NCI-H128 (cell line): ENCODE measurements at regions not wholly inside any gene's neighbourhood (a gene's known extent, or its start where the extent isn't known, plus 50 kb on each side); places are given as distances from the start of the nearest gene placed in this dataset.
"Not testable (repeated sequence)": the region's sequence is repeated elsewhere in the genome, so short reads cannot be mapped to it uniquely, and the experiment has no call there.

Experiments
- DNase-seq: peaks from one replicate; lab custom pipeline; 2025; ENCODE audit not compliant: unreplicated experiment; lab: John Stamatoyannopoulos, UW

DNA sequence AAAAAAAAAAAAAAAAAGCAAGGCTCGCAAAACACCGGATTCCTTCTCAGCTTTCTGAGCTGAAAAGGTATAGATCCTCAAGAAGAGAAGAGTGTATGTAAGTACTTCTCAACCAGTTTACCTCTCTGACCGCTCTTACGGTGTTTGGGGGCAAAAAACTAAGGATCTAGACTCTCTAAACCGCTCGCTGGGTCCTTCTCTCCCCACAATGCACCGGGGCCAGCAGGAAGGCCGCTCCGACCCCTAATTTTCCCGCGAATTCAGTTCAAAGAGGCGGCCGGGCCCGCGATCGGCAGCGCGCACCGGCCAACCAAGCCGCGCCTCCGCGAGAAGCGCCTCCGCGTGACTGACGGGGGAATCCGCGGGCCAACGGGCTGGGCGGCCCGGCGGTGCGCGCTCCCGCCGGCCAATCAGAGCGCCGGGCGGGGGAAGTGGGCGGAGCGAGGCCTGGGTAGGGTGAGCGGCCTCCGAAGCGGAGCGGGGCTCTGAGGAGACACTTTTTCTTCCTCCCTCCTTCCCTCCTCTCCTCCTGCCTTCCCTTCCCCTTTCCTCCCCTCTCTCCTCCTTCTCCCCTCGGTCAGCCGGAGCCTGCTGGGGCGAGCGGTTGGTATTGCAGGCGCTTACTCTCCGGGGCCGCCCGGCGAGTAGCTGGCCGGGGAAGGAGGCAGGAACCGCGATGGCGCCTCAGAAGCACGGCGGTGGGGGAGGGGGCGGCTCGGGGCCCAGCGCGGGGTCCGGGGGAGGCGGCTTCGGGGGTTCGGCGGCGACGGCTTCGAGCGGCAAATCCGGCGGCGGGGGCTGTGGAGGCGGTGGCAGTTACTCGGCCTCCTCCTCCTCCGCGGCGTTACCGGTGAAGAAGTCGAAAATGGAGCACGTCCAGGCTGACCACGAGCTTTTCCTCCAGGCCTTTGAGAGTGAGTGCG is 93.0 kb downstream of the CRLF3 start:
- not testable (repeated sequence) for DNase-seq

DNA sequence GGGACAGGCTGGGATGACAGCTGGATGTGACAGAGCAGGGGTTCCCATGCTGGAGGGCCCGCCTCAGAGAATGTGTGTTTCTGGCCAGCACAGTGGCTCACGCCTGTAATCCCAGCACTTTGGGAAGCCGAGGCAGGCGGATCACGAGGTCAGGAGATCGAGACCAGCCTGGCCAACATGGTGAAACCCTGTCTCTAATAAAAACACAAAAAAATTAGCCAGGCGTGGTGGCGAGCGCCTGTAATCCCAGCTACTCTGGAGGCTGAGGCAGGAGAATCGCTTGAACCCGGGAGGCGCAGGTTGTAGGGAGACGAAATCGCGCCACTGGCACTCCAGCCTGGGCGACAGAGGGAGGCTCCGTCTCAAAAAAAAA is 93.7 kb downstream of the CRLF3 start:
- not testable (repeated sequence) for DNase-seq

DNA sequence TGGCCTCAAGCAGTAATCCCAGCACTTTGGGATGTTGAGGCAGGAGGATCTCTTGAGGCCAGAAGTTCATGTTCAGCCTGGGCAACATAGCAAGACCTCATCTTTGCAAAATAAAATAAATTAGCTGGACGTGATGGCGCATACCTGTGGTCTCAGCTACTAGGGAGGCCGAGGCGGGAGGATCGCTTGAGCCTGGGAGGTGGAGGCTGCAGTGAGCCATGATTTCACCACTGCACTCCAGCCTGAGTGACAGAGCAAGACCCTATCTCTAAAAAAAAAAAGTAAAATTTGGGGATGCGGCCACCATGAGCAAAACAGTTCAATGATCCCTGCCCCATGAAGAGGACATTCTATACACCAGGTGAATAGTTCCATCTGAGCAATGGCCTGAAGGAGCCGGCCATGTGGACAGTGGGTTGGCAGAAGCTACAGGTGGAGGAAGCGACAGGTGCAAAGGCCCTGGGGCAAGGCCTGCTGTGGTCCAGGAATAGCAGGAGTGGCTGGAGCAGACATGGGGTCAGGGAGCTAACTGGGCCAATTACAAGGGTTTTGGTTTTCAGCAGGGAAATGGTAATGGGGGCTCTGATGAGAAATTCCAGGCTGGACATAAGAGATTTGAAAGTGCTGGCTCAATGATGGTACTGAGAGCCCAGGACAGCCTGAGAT is 94.2 kb downstream of the CRLF3 start:
- not testable (repeated sequence) for DNase-seq

DNA sequence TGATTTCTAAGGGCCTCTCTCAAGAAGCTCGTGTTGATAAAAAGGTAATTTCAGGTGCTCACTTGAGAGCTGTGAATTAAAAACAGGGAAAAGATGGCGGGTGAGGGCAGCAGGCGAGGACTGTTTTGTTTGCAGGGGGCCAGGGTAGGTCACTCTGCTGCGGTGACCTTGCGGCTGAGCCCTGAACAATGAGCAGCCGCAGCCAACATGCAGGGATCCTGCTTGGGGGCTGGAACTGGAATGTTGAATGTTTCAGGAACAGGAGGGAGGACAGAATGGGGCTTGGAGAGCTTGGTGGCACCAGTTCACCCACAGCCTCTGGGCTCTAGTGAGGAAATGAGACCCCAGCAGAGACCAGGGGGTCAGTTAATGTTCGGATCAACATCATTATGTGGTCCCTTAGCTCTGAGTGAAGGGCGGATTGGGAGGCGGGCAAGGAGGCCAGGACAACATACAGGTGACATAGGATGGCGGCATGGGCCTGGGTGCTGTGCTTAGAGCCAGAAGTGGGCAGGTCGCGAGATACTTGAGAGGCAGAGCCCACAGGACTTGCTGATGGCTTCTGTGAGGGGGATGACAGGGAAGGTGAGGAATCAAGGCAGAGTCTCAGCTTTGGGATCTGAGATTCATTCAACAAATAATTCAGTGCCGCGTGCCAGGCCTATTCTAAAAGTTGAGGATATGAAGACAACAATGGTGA is 94.9 kb downstream of the CRLF3 start:
- DNase-seq = not testable (repeated sequence)

DNA sequence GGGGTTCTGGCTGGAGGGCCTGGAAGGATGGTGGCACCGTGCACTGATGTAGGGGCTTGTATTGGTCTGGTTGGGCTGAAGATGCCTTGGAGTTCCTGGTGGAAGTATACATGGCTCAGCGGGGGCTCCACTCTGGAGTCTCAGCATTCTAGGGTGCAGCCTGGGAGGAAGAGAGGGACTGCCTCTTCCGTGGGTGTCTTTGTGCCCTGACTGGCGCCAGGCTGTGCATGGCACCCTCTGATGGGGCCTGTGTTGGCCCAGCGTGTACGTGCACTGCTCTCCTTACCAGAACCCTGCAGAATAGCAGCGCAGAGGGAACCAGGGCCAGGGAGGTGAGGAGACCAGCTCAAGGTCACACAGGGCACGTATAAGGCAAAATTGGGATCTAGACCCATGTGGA is 97.0 kb downstream of the CRLF3 start:
- not testable (repeated sequence) for DNase-seq

DNA sequence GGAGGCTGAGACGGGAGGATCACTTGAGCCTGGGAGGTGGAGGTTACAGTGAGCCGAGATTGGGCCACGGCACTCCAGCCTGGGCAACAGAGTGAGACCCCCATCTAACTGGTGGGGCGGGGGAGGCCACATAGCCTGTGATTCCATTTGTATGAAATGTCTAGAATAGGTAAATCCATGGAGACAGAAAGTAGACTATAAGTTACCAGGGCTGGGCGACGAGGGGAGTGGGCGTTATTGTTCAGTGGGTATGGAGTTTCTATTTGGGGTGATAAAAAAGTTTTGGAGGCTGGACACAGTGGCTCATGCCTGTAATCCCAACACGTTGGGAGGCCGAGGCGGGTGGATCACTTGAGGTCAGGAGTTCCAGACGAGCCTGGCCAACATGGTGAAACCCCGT is 97.8 kb downstream of the CRLF3 start:
- DNase-seq = not testable (repeated sequence)

DNA sequence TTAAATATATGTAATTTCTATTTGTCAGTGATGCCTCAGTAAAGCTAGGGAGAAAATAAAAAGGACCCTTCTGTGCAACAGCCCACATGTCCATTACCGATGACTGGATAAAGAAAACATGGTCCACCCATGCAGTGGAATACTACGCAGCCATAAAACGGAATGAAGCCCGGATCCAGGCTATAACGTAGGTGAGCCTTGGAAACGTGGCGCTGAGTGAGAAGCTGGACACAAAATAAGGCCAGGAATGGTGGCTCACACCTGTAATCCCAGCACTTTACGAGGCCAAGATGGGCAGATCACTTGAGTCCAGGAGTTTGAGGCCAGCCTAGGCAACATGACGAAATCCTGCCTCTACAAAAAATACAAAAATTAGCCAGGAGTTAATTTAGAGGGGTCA is 98.2 kb downstream of the CRLF3 start:
- not testable (repeated sequence) for DNase-seq

DNA sequence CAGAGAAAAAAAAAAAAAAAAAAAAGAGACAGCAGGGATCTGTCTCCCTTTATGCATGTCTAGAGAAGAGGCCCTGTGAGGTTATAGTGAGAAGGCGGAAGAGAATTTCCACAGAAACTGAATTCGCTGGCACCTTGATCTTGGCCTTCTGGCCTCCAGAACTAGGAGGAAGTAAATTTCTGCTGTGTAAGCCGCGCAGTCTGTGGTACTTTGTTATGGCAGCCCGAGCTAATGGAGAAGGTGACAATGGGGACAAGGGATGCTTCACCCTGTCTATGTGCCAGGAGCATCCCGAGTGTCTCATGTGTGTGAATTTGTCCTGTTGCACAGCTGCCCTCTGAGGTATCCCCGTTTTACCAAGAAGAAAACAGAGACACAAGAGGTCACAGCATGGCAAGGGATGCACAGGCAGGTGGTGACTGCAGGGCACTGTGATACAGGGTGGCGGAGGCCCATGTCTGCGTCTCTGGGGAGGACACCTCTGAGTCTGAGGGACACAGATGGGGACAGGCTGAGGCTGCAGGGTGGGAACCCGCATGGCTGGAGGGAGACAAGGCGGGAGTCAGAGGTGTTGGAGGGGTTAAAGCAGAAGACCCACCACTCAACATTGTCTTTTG is 100.3 kb downstream of the CRLF3 start:
- DNase-seq = not testable (repeated sequence)

DNA sequence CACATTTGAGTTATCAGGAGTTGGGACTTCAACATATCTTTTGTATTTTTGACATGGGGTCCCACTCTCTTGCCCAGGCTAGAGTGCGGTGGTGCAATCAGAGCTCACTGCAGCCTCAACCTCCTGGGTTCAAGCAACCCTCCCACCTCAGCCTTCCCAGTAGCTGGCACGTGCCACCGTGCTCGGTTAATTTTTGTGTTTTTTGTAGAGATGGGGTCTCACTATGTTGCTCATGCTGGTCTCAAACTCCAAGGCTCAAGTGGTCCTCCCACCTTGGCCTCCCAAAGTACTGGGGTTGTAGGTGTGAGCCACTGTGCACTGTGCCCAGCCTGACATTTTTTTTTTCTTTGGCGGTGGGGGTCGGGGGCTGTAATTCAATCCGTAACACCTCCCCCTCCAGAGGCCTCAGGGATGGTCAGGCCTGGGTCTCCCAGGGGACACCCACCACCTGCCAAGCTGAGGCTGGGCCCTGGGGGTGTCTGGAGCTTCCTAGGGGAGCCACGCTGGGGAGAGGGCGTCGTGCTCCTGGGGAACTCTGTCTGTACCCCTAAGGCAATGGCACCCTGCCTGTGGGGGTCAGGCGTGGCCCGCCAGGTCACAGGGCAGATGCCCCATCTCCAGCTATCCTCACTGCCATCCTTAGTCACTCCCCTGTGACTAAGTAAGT is 102.2 kb downstream of the CRLF3 start:
- DNase-seq = not testable (repeated sequence)

DNA sequence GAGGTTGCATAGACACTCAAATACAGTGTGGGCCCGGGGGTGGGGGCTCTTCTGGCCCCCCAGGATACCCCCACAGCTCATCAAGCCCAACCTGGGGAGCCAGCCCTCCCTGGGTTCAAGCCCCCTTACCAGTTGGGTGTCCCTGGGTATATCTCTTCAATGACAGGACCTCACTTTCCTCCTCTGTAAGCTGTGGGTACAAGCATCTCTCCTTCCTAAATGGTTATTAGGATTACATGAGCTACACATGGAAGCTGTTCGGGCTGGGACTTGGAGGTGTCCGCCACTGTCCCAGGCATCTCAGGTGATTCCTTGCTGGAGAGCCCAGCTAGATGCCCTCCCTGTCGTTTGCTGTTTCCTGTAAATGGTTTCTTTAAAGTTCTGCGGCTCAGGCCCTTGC is 103.5 kb downstream of the CRLF3 start:
- not testable (repeated sequence) for DNase-seq

DNA sequence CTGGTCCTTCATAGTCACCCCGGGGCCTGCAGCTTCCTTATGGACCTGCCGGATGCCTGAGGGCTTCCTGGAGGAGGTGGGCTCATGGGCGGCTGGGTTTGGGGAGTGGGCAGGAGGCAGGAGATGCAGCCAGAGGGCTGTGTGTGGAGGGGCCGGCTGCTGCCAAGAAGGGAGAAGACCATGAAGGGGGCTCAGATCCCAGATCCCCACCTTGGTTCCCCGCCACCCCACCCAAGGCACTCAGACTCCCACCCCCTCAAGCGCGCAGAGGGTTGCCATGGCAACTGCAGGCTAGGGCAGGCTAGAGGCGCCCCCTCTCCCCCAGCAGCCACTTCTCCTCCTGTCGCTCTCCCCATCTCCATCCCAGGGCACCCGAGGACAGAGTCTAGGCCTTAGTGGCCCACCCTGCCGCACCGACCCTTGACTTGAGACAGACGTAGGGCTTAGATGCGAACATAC is 104.5 kb downstream of the CRLF3 start:
- DNase-seq = no peak

DNA sequence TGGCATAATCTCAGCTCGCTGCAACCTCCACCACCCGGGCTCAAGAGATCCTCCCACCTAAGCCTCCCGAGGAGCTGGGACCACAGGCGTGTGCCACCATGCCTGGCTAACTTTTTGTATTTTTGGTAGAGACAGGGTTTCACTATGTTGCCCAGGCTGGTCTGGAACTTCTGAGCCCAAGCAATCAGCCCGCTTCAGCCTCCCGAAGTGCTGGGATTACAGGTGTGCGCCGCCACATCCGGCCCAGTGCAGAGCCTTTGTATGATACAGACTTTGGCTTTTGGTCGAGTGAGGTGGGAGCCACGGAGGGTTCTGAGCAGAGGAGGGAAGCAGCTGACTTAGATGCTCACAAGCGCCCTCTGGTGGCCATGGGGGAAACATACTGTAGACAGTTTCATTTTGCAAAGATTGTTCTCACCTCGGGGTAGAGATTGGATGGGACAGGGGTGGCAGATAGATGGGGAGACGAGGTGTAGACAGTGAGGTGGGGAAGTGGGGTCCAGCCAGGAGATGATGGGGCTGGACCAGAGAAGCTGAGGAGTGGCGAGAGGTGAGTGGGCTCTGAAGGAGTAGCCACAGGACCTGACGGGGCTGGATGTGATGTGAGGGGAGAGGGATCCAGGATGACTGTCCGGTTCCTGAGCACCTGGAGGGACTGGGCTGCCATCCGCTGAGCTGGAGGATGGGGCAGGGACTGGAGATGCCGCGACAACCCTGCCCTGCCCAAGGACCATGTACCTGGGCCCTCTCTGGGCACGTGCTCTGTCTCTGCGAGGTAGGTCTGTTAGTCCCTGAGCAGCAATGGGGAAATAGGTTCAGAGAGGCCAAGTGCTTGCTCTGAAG is 105.1 kb downstream of the CRLF3 start:
- not testable (repeated sequence) for DNase-seq

DNA sequence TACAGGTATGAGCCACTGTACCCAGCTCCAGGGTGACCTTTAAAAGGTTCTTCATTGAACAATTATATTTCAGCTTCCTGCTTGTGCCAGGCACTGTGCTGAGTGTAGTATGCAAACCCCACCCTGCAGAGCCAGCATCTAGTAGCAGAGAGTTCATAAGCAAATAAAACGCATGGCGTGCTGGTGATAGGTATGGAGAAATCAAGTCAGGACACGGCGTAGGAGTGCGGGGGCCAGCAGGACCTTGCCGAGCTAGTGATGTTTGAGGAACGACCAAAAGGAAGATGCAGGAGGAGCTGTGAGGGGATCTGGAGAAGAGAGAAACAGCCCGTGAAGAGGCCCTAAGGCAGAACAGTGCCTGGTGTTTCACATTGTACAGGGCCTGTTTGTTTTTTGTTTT is 105.8 kb downstream of the CRLF3 start:
- not testable (repeated sequence) for DNase-seq

DNA sequence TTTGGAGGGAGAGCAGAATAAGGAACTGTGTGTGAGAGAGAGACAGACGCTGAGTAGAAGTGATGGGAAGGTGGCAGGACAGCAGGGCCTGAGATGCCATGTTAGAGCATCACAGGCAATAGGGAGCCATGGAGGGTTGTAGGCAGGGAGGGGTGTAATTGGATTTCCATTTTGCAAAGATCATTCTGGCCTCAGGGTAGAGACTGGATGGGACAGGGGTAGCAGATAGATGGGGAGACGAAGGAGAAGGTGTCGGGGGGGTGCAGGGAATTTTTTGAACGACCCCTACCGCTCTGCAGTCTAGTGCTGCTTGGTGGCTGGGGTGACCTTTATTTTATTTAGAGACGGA is 106.4 kb downstream of the CRLF3 start:
- DNase-seq = not testable (repeated sequence)

DNA sequence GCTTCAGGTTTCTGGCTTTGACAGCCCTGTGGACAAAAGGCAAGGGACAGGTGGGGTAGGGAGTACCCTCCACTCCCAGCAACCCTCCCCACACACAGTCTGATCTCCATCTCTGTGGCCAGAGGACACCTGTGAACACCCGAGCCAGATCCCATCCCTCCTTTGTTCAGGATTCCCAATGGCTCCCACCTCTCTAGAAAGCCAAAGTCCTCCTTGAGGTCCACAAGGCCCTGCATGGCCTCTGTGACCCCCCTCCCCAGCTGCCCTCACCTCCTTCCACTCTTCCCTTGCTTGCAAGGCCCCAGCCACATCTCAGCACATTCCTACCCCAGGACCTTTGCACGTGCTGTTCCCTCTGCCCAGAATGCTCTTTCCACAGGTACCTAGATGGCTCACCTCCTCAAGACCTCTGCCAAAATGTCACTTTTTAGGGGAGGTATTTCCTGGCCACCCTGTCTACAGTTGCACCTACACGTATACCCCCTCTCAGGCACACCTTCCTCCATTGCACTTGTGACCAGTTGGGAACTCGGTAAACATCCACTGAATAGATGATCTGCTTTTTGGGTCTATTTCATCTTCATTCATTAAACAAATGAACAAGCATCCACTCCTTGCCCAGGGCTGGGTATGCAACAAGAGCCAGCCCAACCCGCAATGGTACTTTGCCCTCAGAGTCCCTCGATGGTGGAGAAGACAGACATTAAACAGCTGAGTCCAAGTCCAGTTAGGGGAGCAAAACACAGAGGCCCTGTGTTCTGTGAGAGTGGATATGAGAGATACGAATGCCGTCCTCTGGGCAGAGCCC is 107.0 kb downstream of the CRLF3 start:
- DNase-seq = no peak

DNA sequence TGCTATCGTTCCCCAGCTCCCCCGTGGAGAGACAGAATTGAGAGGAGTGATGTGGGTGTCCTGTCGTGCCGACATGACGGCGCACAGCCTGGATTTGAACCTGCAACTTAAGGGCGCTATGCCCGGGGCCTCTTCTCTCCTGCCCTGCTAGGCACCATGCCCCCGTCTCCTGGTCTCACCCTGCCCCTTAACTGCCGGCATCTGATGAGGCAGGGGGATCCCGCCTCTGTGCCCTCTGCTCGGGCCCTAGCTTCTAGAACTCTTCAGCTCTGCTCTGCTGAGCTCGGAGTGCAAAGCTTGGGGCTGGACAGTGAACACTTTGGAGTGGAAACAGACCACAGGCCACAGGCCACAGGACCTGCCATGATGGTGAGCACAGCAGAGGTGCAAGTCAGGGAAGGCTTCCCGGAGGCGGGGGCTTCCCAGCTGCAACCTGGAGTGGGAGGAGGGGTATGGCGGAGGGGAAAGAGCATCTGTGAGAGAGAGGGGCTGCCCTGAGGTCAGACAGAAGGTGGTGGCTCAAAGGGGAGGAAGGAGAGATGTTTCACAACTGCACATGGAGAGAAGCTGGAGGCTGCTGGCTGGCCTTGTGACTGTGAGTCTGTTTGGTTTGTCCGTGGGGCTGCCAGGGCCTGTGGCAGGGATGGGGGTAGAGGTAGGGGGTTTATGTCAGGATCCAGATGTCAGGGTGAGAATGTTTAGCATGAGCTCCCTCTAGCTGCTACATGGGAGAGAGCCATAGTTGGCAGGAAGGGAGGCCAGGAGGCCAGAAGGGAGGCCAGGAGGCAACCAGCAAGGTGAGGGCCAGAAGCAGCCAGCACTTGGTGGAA is 107.8 kb downstream of the CRLF3 start:
- DNase-seq = no peak

DNA sequence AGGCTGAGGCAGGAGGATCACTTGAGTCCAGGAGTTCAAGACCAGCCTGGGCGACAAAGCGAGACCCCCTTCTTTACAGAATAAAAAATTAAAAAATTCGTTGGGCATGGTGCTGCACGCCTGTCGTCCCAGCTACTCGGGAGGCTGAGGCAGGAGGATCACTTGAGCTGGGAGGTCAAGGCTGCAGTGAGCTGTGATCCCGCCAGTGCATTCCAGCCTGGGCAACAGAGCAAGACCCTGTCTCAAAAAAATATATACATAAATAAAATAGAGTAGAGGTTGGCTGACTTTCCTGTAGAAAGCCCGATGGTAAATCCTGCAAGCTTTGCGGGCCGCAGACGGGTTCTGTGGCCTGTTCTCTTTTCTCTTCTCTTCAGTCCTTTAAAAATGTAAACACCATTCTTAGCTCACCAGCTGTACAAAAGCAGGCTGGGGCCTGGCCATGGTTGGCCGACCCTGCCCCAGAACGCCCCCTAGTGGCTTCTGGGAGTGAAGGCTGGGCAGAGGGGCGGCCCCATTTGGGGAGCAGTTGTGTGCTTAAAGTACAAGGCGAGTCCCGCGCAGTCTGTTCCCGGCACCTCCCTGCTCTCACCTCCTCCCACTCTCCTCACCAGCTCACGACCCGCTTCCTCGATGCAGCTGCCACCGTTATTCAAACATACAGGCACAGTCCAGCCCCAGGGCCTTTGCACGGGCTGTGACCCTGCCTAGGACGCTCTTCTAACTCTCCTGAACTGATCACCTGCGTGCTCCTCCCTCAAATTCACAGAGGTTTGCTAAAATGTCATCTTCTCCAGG is 109.5 kb downstream of the CRLF3 start:
- not testable (repeated sequence) for DNase-seq
